Suprapubic skin (tissue), 4 donors: ENCODE measurements at regions not wholly inside any gene's neighbourhood (a gene's known extent, or its start where the extent isn't known, plus 50 kb on each side); places are given as distances from the start of the nearest gene placed in this dataset.

Experiments
- DNase-seq, 2 donors: peaks; one replicate each; pipeline ENCODE4 v3.0.0-alpha.2; 2019; ENCODE audit warnings: low spot score in 2 of 2
- H3K27ac ChIP-seq: fragments of 200-600 bp; sonication (generic); one replicate; pipeline ENCODE4 v1.5.1; 2019
- H3K27me3 ChIP-seq: fragments of 200-600 bp; sonication (generic); one replicate; pipeline ENCODE4 v1.5.1; 2019
- H3K36me3 ChIP-seq: fragments of 200-600 bp; sonication (generic); one replicate; pipeline ENCODE4 v1.5.1; 2019
- H3K4me1 ChIP-seq: fragments of 200-600 bp; sonication (generic); one replicate; pipeline ENCODE4 v1.5.1; 2019
- H3K4me3 ChIP-seq: fragments of 200-600 bp; sonication (generic); one replicate; pipeline ENCODE4 v1.5.1; 2019; ENCODE audit warnings: mild to moderate bottlenecking
- H3K9me3 ChIP-seq: fragments of 200-600 bp; sonication (generic); one replicate; pipeline ENCODE4 v1.5.1; 2019
- EP300 ChIP-seq: sonication (generic); formaldehyde crosslinking; IDR thresholded peaks from one replicate; pipeline ENCODE4 v1.6.1; 2017; ENCODE audit warnings: antibody characterized with exemption
- POLR2A ChIP-seq, 2 donors: fragments of 450-650 bp; IDR thresholded peaks; one replicate each; pipeline ENCODE4 v1.6.1; 2017; ENCODE audit warnings: antibody characterized with exemption in 2 of 2, mild to moderate bottlenecking in 2 of 2, moderate library complexity in 2 of 2
- POLR2AphosphoS5 ChIP-seq, 3 donors: sonication (generic); formaldehyde crosslinking; IDR thresholded peaks; one replicate each; pipeline ENCODE4 v1.6.1; 2017; ENCODE audit warnings: antibody characterized with exemption in 3 of 3
- WGBS: methylation state at CpG from one replicate; pipeline ENCODE4 v1.1.5; 2018; 5-methylcytosine and 5-hydroxymethylcytosine counted together
- TF ChIP-seq, protein P1 (sequence below), 2 donors: fragments of 200-600 bp in 1 of 2; fragments of 450-650 bp in 1 of 2; sonication (generic) in 1 of 2; IDR thresholded peaks; one replicate each; pipeline ENCODE4 v1.5.1; 2016 to 2019; ENCODE audit warnings: antibody characterized with exemption in 2 of 2, mild to moderate bottlenecking in 1 of 2, moderate library complexity in 1 of 2

DNA sequence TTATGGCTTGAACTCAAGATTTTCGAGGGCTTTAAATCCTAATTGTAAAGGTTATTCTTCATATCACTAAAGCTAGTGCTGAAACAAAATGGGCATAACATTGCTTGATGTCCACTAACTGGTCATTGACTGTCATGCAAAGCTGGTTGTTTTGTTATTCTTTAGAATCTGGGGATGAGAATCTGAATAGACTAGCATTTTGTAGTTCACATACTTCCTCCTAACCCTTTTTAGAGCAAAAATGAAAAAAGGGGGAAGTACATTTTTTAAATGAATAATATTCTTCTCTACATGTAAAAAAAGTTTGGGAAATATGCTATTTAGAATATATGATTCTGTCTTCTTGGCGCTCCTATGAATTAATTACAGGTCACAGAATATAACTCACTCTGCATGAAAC lies 72.2 kb upstream of the HMCN1 start:
- Histone ChIP-seq H3K9me3 (no peaks in the 10 kb centered on the region), H3K27ac (no peak overlapping the region), H3K4me1 (no peaks in the 10 kb centered on the region), H3K36me3 (no peaks in the 10 kb centered on the region), H3K27me3 (no peaks in the 10 kb centered on the region), H3K4me3 (no peak overlapping the region)
- no peak for TF ChIP-seq POLR2AphosphoS5 (IDR thresholded peaks at IDR 0.05)
- TF ChIP-seq, protein P1, sequence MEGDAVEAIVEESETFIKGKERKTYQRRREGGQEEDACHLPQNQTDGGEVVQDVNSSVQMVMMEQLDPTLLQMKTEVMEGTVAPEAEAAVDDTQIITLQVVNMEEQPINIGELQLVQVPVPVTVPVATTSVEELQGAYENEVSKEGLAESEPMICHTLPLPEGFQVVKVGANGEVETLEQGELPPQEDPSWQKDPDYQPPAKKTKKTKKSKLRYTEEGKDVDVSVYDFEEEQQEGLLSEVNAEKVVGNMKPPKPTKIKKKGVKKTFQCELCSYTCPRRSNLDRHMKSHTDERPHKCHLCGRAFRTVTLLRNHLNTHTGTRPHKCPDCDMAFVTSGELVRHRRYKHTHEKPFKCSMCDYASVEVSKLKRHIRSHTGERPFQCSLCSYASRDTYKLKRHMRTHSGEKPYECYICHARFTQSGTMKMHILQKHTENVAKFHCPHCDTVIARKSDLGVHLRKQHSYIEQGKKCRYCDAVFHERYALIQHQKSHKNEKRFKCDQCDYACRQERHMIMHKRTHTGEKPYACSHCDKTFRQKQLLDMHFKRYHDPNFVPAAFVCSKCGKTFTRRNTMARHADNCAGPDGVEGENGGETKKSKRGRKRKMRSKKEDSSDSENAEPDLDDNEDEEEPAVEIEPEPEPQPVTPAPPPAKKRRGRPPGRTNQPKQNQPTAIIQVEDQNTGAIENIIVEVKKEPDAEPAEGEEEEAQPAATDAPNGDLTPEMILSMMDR (IDR thresholded peaks at IDR 0.05) = no peak
- DNase-seq = no peak
- WGBS = 77% methylated on average over 2 of the region's 2 CpGs

DNA sequence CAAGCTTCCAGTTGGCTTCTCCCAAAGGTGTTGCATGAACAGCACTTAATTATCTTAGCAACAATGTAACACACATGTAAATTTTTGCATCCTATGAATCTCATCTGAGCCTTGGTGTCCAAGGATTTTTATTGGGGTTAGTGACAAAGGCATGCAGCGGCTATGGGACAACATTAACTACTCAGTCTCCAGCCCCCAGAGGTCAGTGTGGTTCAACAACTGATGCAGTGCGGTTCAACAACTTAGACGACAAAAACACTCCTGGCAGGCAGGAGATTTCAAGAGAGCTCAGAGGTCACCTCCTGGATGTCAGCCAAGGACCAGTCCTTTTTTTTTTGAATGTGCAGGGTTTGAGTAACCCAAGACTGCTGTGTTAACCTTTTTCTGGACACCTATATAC lies 77.5 kb upstream of the HMCN1 start:
- Histone ChIP-seq H3K9me3 (no peaks in the 10 kb centered on the region), H3K27me3 (no peaks in the 10 kb centered on the region), H3K4me3 (no peak overlapping the region), H3K27ac (no peak overlapping the region), H3K36me3 (no peaks in the 10 kb centered on the region), H3K4me1 (no peaks in the 10 kb centered on the region)
- TF ChIP-seq EP300 = no peak
- TF ChIP-seq POLR2A (IDR thresholded peaks at IDR 0.05) = no peak
- TF ChIP-seq, protein P1 (IDR thresholded peaks at IDR 0.05) = no peak
- no peak for TF ChIP-seq POLR2AphosphoS5 (IDR thresholded peaks at IDR 0.05)
- 79% methylated on average over 2 of the region's 3 CpGs for WGBS
- DNase-seq = no peak

DNA sequence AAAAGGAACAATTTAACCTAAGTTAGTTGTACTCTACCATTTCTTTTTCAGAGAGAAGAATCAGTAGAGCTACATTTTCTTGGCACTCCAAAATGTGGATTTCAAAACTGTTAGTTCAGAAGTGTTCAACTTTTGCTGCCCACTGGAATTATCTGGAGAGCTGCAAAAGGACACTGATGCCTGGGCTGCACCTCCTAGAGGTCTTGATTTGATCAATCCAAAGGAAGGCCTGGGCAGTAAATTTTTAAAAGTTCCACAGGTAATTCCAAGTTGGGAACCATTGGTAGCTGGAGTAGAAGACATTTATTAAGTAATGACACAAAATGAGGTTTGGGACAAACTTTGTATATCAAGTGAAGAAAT lies 79.3 kb upstream of the HMCN1 start:
- H3K9me3 ChIP-seq = no peaks in the 10 kb centered on the region
- no peak for DNase-seq
- H3K4me3 ChIP-seq = no peak overlapping the region
- H3K27me3 ChIP-seq = no peaks in the 10 kb centered on the region
- TF ChIP-seq, protein P1 (IDR thresholded peaks at IDR 0.05) = no peak
- TF ChIP-seq EP300 (no peak), POLR2A (IDR thresholded peaks at IDR 0.05) (no peak), POLR2AphosphoS5 (IDR thresholded peaks at IDR 0.05) (no peak)
- H3K27ac ChIP-seq = no peak overlapping the region
- H3K4me1 ChIP-seq = peaks cover 4% of the 10 kb centered on the region
- no peaks in the 10 kb centered on the region for H3K36me3 ChIP-seq

DNA sequence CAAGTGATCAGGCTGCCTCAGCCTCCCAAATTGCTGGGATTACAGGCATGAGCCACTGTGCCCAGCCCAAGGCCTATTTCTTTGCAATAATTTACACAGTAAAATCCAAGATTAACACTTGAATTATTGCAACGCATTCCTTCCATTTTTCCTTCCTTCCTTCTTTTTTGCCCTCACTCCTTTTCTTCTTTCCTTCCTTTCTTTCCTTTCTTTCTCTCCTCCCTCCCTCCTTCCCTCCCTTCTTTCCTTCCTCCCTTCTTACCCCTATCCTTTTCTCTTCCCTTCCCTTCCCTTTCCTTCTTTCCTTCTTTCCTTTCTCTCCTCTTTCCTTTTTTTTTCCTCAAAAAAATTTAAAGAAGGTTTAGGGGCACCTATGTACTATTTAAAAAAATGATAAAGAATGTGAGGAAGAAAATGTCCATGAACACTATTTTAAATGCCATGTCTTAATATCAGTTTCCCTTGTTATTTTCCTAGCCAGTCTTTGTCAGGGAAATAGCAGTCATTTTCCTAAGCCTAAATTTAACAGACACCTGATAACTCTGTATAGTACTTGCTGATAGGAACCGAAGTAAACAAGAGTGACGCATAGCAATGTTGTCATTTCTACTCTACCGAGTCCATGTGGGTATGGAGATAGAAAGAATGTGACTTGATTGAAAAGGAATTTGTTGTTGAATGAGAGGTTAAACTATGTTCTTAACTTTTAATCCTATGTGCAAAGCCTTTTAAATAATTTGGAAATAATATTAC lies 79.8 kb upstream of the HMCN1 start:
- Histone ChIP-seq H3K4me1 (peaks cover 4% of the 10 kb centered on the region), H3K27ac (no peak overlapping the region), H3K4me3 (no peak overlapping the region), H3K9me3 (no peaks in the 10 kb centered on the region), H3K27me3 (no peaks in the 10 kb centered on the region), H3K36me3 (no peaks in the 10 kb centered on the region)
- TF ChIP-seq, protein P1 (IDR thresholded peaks at IDR 0.05) = no peak
- TF ChIP-seq EP300 (no peak), POLR2AphosphoS5 (IDR thresholded peaks at IDR 0.05) (no peak), POLR2A (IDR thresholded peaks at IDR 0.05) (no peak)
- no peak for DNase-seq
- 94% methylated on average over 4 of the region's 4 CpGs for WGBS

DNA sequence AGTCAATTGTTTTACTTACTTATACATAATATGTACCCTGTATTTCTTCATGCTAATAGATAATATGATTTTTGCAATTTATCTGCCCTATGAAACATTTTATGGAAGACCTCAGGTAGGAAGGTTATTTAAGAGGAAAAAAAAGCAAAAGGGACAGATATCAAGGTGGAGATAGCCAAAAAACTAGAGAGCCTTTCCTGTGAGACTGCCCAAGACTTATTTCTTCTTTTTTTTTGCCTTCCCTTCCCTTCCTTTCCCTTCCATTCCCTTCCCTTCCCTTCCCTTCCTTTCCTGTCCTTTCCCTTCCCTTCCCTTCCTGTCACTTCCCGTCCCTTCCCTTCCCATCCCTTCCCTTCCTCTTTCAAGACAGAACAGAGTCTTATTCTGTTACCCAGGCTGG lies 80.6 kb upstream of the HMCN1 start:
- Histone ChIP-seq H3K27ac (no peak overlapping the region), H3K9me3 (no peaks in the 10 kb centered on the region), H3K27me3 (no peaks in the 10 kb centered on the region), H3K4me1 (peaks cover 4% of the 10 kb centered on the region), H3K36me3 (no peaks in the 10 kb centered on the region), H3K4me3 (no peak overlapping the region)
- TF ChIP-seq EP300 (no peak), POLR2AphosphoS5 (IDR thresholded peaks at IDR 0.05) (no peak), POLR2A (IDR thresholded peaks at IDR 0.05) (no peak)
- TF ChIP-seq, protein P1 (IDR thresholded peaks at IDR 0.05) = no peak
- 86% methylated on average over 1 of the region's 1 CpG for WGBS
- no peak for DNase-seq
